ENCODE measurements at regions not wholly inside any gene's neighbourhood (a gene's known extent, or its start where the extent isn't known, plus 50 kb on each side); places are given as distances from the start of the nearest gene placed in this dataset.

DNA sequence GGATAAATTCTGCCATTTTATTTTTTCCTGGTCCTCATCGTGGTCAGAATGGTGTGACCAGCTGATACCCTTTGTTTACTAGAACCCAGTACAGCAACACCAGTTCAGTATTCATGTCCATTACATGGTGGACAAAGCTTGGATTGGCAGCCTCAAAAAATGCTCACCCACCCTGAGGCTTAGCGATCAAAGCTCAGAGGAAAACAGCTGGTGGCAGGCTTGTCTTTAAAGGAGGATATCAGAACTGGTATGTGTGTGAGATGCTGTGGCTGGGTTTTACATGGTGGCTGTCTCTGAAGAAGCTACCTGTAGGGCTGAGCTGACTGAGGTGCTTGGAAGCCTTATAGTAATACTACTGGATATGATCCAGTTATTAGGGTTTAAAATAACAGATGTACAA, 471.1 kb upstream of the MEX3C start:
- TF ChIP-seq, protein P1, sequence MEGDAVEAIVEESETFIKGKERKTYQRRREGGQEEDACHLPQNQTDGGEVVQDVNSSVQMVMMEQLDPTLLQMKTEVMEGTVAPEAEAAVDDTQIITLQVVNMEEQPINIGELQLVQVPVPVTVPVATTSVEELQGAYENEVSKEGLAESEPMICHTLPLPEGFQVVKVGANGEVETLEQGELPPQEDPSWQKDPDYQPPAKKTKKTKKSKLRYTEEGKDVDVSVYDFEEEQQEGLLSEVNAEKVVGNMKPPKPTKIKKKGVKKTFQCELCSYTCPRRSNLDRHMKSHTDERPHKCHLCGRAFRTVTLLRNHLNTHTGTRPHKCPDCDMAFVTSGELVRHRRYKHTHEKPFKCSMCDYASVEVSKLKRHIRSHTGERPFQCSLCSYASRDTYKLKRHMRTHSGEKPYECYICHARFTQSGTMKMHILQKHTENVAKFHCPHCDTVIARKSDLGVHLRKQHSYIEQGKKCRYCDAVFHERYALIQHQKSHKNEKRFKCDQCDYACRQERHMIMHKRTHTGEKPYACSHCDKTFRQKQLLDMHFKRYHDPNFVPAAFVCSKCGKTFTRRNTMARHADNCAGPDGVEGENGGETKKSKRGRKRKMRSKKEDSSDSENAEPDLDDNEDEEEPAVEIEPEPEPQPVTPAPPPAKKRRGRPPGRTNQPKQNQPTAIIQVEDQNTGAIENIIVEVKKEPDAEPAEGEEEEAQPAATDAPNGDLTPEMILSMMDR (IDR thresholded peaks at IDR 0.05; ENCODE audit: low read length) = no peak
- TF ChIP-seq EZH2 (optimal IDR thresholded peaks at IDR 0.05; ENCODE audit: low read depth, low read length) (no peak), EZH2phosphoT487 (IDR thresholded peaks at IDR 0.05; ENCODE audit: low read length) (no peak)
- Histone ChIP-seq H3K27me3 (replicated peaks; ENCODE audit: insufficient read depth, low read length) (no peaks in the 10 kb centered on the region), H3K4me1 (ENCODE audit: low read length) (no peaks in the 10 kb centered on the region), H3F3A (ENCODE audit: insufficient read depth, low read length) (no peaks in the 10 kb centered on the region), H3K4me2 (ENCODE audit: low read depth, low read length) (no peak overlapping the region), H2AFZ (ENCODE audit: low read length) (0 out of 2 replicates have a peak overlapping the region, but pooled peaks have one; percentile 8), H3K79me2 (ENCODE audit: low read length) (no peaks in the 10 kb centered on the region), H4K20me1 (ENCODE audit: insufficient read depth, low read length) (no peaks in the 10 kb centered on the region), H3K27ac (ENCODE audit: low read length) (no peak overlapping the region), H3K9ac (ENCODE audit: low read length) (no peak overlapping the region), H3K9me3 (replicated peaks; ENCODE audit: insufficient read depth, low read length) (no peaks in the 10 kb centered on the region), H3K9me2 (replicated peaks; ENCODE audit: insufficient read depth, low read length) (no peaks in the 10 kb centered on the region), H3K36me3 (replicated peaks; ENCODE audit: insufficient read depth, low read length) (no peaks in the 10 kb centered on the region), H3K4me3 (ENCODE audit: low read length) (no peak overlapping the region)
- DNase-seq = peak; percentile 10

DNA sequence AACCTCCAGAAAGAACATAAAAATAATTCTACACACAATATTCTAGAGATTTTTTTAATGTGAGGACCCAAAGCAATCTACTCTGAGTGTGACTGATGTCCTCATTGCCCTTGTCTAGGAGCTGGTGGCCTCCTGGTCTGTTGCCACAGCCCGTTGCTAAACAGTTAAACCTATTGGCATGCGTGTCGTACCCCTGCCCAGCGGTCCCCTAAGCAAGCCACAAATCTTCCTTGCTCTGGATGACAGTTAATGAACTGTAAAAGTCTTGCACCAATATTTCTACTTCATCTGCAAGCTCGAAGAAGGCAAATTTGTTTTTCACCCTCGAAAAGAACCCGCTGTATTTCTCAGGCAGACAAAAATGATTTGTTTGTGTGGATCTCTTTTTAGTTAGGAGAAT, 489.1 kb upstream of the MEX3C start:
- H3K9ac ChIP-seq (ENCODE audit: low read length) = no peak overlapping the region

DNA sequence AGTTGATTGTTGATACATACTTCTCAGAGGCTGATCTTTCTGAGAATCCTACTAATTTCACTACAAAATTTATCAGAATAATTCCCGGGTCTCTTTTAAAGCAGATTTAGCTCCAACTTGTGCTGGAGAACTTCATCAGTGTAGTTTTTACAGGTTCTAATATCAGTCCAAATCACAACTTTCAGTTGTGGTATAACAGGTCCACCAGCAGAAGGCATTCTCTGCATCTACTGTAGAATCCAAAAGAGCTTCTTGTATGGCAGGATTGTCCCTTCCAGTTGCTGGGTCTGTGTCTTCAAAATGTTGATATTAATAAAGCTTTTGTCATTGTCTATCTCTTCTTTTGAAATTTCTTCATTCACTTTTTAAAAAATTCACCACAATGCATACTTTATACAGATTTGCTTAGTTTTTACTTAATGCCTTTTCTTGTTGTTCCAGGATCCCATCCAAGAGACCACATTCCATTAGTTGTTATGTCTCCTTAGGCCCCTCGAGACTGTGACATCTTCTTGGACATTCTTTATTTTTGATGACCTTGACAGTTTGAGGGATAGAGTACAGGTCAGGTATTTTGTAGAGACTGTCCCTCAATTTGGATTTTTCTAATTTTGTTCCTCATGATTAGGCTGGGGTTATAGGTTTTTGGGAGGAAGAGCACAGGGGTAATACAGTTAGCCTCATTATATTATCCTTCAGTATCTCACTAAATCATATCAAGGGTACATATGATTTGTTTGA, 490.5 kb upstream of the MEX3C start:
- H3F3A ChIP-seq (ENCODE audit: insufficient read depth, low read length) = no peaks in the 10 kb centered on the region
- no peaks in the 10 kb centered on the region for H4K20me1 ChIP-seq (ENCODE audit: insufficient read depth, low read length)
- H3K27ac ChIP-seq (ENCODE audit: low read length) = no peak overlapping the region
- TF ChIP-seq EZH2 (optimal IDR thresholded peaks at IDR 0.05; ENCODE audit: low read depth, low read length) (no peak), EZH2phosphoT487 (IDR thresholded peaks at IDR 0.05; ENCODE audit: low read length) (no peak)
- TF ChIP-seq, protein P1 (IDR thresholded peaks at IDR 0.05; ENCODE audit: low read length) = no peak
- H3K79me2 ChIP-seq (ENCODE audit: low read length) = no peaks in the 10 kb centered on the region
- no peaks in the 10 kb centered on the region for H3K36me3 ChIP-seq (replicated peaks; ENCODE audit: insufficient read depth, low read length)
- no peak overlapping the region for H3K9ac ChIP-seq (ENCODE audit: low read length)
- H3K4me1 ChIP-seq (ENCODE audit: low read length) = no peaks in the 10 kb centered on the region
- no peaks in the 10 kb centered on the region for H3K27me3 ChIP-seq (replicated peaks; ENCODE audit: insufficient read depth, low read length)
- H3K4me3 ChIP-seq (ENCODE audit: low read length) = no peak overlapping the region
- no peak overlapping the region for H3K4me2 ChIP-seq (ENCODE audit: low read depth, low read length)
- no peak for DNase-seq
- H2AFZ ChIP-seq (ENCODE audit: low read length) = no peak overlapping the region
- H3K9me3 ChIP-seq (replicated peaks; ENCODE audit: insufficient read depth, low read length) = no peaks in the 10 kb centered on the region
- H3K9me2 ChIP-seq (replicated peaks; ENCODE audit: insufficient read depth, low read length) = no peaks in the 10 kb centered on the region

More for the DNA sequence above, 489.1 kb upstream of the MEX3C start:
- no peaks in the 10 kb centered on the region for H4K20me1 ChIP-seq (ENCODE audit: insufficient read depth, low read length)
- H3K4me3 ChIP-seq (ENCODE audit: low read length) = no peak overlapping the region
- H3K4me2 ChIP-seq (ENCODE audit: low read depth, low read length) = no peak overlapping the region
- no peak overlapping the region for H2AFZ ChIP-seq (ENCODE audit: low read length)
- DNase-seq = no peak
- H3K9me3 ChIP-seq (replicated peaks; ENCODE audit: insufficient read depth, low read length) = no peaks in the 10 kb centered on the region
- H3K4me1 ChIP-seq (ENCODE audit: low read length) = no peaks in the 10 kb centered on the region
- TF ChIP-seq, protein P1 (IDR thresholded peaks at IDR 0.05; ENCODE audit: low read length) = no peak
- TF ChIP-seq EZH2phosphoT487 (IDR thresholded peaks at IDR 0.05; ENCODE audit: low read length) (no peak), EZH2 (optimal IDR thresholded peaks at IDR 0.05; ENCODE audit: low read depth, low read length) (no peak)
- H3K27ac ChIP-seq (ENCODE audit: low read length) = no peak overlapping the region
- H3K36me3 ChIP-seq (replicated peaks; ENCODE audit: insufficient read depth, low read length) = no peaks in the 10 kb centered on the region
- no peaks in the 10 kb centered on the region for H3K27me3 ChIP-seq (replicated peaks; ENCODE audit: insufficient read depth, low read length)
- H3F3A ChIP-seq (ENCODE audit: insufficient read depth, low read length) = no peaks in the 10 kb centered on the region
- H3K79me2 ChIP-seq (ENCODE audit: low read length) = no peaks in the 10 kb centered on the region
- no peaks in the 10 kb centered on the region for H3K9me2 ChIP-seq (replicated peaks; ENCODE audit: insufficient read depth, low read length)
